Spleen (tissue), 11 donors: ENCODE measurements at regions not wholly inside any gene's neighbourhood (a gene's known extent, or its start where the extent isn't known, plus 50 kb on each side); places are given as distances from the start of the nearest gene placed in this dataset.

Experiments used
- DNase-seq: peaks from one replicate; pipeline ENCODE4 v3.0.0-alpha.2; 2020
- H3K27ac ChIP-seq, 8 donors: fragments of 200-600 bp; sonication (generic) in 7 of 8; 1 replicate in 4 of 8; 2 replicates in 4 of 8; pipeline versions ENCODE4 v1.5.0 to v1.8.0; 2016 to 2021; ENCODE audit warnings: inconsistent platforms in 4 of 8, mild to moderate bottlenecking in 4 of 8, moderate library complexity in 1 of 8
- H3K27me3 ChIP-seq, 7 donors: fragments of 200-600 bp; sonication (generic) in 6 of 7; replicated peaks in 1 of 7; 1 replicate in 4 of 7; 2 replicates in 3 of 7; pipeline versions ENCODE4 v1.5.0 to v1.8.0; 2016 to 2021; ENCODE audit warnings: inconsistent platforms in 3 of 7, mild to moderate bottlenecking in 1 of 7
- H3K36me3 ChIP-seq, 6 donors: fragments of 200-600 bp; sonication (generic) in 5 of 6; 1 replicate in 4 of 6; 2 replicates in 2 of 6; pipeline versions ENCODE4 v1.5.0 to v1.8.0; 2016 to 2021; ENCODE audit warnings: inconsistent platforms in 2 of 6
- H3K4me1 ChIP-seq, 6 donors: fragments of 200-600 bp; sonication (generic) in 5 of 6; 1 replicate in 3 of 6; 2 replicates in 3 of 6; pipeline versions ENCODE4 v1.5.0 to v1.8.0; 2016 to 2021; ENCODE audit warnings: inconsistent platforms in 3 of 6
- H3K4me3 ChIP-seq, 8 donors: fragments of 200-600 bp; sonication (generic) in 7 of 8; 1 replicate in 4 of 8; 2 replicates in 4 of 8; pipeline versions ENCODE4 v1.5.0 to v1.8.0; 2016 to 2021; ENCODE audit warnings: inconsistent platforms in 4 of 8, mild to moderate bottlenecking in 4 of 8, moderate library complexity in 2 of 8
- H3K9me3 ChIP-seq, 8 donors: fragments of 200-600 bp; sonication (generic) in 7 of 8; 1 replicate in 4 of 8; 2 replicates in 4 of 8; pipeline versions ENCODE4 v1.5.0 to v1.8.0; 2016 to 2021; ENCODE audit warnings: inconsistent platforms in 4 of 8
- CTCF ChIP-seq, 11 experiments: fragments of 200-600 bp in 7 of 11; fragments of 450-650 bp in 4 of 11; sonication (generic) in 4 of 11; IDR thresholded peaks in 8 of 11; conservative IDR thresholded peaks in 3 of 11; 1 replicate in 7 of 11; 2 replicates in 4 of 11; pipeline versions ENCODE4 v1.4.0 to v1.8.0; 2016 to 2021; ENCODE audit warnings: antibody characterized with exemption in 11 of 11, inconsistent platforms in 4 of 11, mild to moderate bottlenecking in 1 of 11
- POLR2A ChIP-seq, 3 donors: fragments of 450-650 bp; IDR thresholded peaks; one replicate each; pipeline ENCODE4 v1.5.1; 2017; ENCODE audit warnings: antibody characterized with exemption in 3 of 3, mild to moderate bottlenecking in 1 of 3
- POLR2AphosphoS5 ChIP-seq, 3 donors: sonication (generic); formaldehyde crosslinking; IDR thresholded peaks; one replicate each; pipeline ENCODE4 v1.5.1; 2017; ENCODE audit warnings: antibody characterized with exemption in 3 of 3
- WGBS, 5 donors: extraction: QIAGEN DNeasy Blood & Tissue Kit in 3 of 5; methylation state at CpG; one replicate each; pipeline versions ENCODE4 v1.1.5 to v1.1.7; 2013 to 2018; 5-methylcytosine and 5-hydroxymethylcytosine counted together
- intact Hi-C: fragments of 100-400 bp; cut with DNase I; formaldehyde crosslinking; loops from one replicate; pipeline ENCODE4 v1.15.0; 2023; ENCODE audit warnings: low total_unique reads
- donor health status: healthy with polysubstance abuse.
- donor health status: DM: no; HTN: no; CAD: no; lungs with moderate emphysema.
- donor health status: DM: no; HTN: no; CAD: no.
- donor health status: Bipolar disorder and iron deficiency.
- donor health status: healthy.
- donor health status: DM: no; HTN: no; CAD: no.
- donor health status: DM: yes; HTN: yes; CAD: no.

- TF ChIP-seq CTCF (IDR thresholded peaks at IDR 0.05 in 8 of 11, conservative IDR thresholded peaks at IDR 0.05 in 3 of 11): no peak
- Histone ChIP-seq H3K27ac (no peak overlapping the region), H3K36me3 (no peaks in the 10 kb centered on the region)
Measured at GRCh38 chr5:3889412-3890142, 293.9 kb downstream of the IRX1 start.

GRCh38 chr5:3891113-3891512, 295.5 kb downstream of the IRX1 start:
- DNase-seq: no peak
- Histone ChIP-seq H3K27ac (no peak overlapping the region), H3K4me3 (no peak overlapping the region), H3K36me3 (no peaks in the 10 kb centered on the region), H3K4me1 (no peaks in the 10 kb centered on the region), H3K9me3 (peaks cover 0 to 7% (median 0%) of the 10 kb centered on the region in 8 donors), H3K27me3 (no peaks in the 10 kb centered on the region)
- TF ChIP-seq CTCF (IDR thresholded peaks at IDR 0.05 in 8 of 11, conservative IDR thresholded peaks at IDR 0.05 in 3 of 11) (no peak), POLR2AphosphoS5 (IDR thresholded peaks at IDR 0.05) (no peak), POLR2A (IDR thresholded peaks at IDR 0.05) (no peak)
- intact Hi-C loops: no loop called here
- 8 to 18% (median 12%) methylated on average over 3 of the region's 3 CpGs for WGBS, 5 donors

More at GRCh38 chr5:3889412-3890142, 293.9 kb downstream of the IRX1 start:
- 68 to 82% (median 74%) methylated on average over 12 of the region's 12 CpGs for WGBS, 5 donors
- no peak overlapping the region for H3K4me3 ChIP-seq
- peaks cover 0 to 3% (median 0%) of the 10 kb centered on the region in 8 donors for H3K9me3 ChIP-seq
- intact Hi-C loops: no loop called here
- DNase-seq: no peak
- H3K27me3 ChIP-seq: no peaks in the 10 kb centered on the region
- H3K4me1 ChIP-seq: no peaks in the 10 kb centered on the region

- H3K36me3 ChIP-seq: no peaks in the 10 kb centered on the region
- no peaks in the 10 kb centered on the region for H3K4me1 ChIP-seq
- TF ChIP-seq POLR2A (IDR thresholded peaks at IDR 0.05) (no peak), POLR2AphosphoS5 (IDR thresholded peaks at IDR 0.05) (no peak), CTCF (IDR thresholded peaks at IDR 0.05 in 8 of 11, conservative IDR thresholded peaks at IDR 0.05 in 3 of 11) (no peak)
Measured at GRCh38 chr5:3893527-3893926, 297.9 kb downstream of the IRX1 start.

GRCh38 chr5:3893975-3894374, 298.3 kb downstream of the IRX1 start:
- H3K27me3 ChIP-seq: no peaks in the 10 kb centered on the region
- intact Hi-C loops: no loop called here
- H3K36me3 ChIP-seq: no peaks in the 10 kb centered on the region
- WGBS, 5 donors: 67 to 97% (median 83%) methylated on average over 1 of the region's 1 CpG
- H3K27ac ChIP-seq: no peak overlapping the region
- DNase-seq: no peak
- H3K4me1 ChIP-seq: no peaks in the 10 kb centered on the region
- H3K4me3 ChIP-seq: no peak overlapping the region
- TF ChIP-seq POLR2AphosphoS5 (IDR thresholded peaks at IDR 0.05) (no peak), CTCF (IDR thresholded peaks at IDR 0.05 in 8 of 11, conservative IDR thresholded peaks at IDR 0.05 in 3 of 11) (no peak), POLR2A (IDR thresholded peaks at IDR 0.05) (no peak)
- peaks cover 0 to 23% (median 7%) of the 10 kb centered on the region in 8 donors for H3K9me3 ChIP-seq

More at GRCh38 chr5:3893527-3893926, 297.9 kb downstream of the IRX1 start:
- H3K27me3 ChIP-seq: no peaks in the 10 kb centered on the region
- H3K4me3 ChIP-seq: no peak overlapping the region
- H3K9me3 ChIP-seq: peaks cover 0 to 23% (median 7%) of the 10 kb centered on the region in 8 donors
- intact Hi-C loops: no loop called here
- H3K27ac ChIP-seq: no peak overlapping the region
- no peak for DNase-seq
